ENCODE measurements at regions not wholly inside any gene's neighbourhood (a gene's known extent, or its start where the extent isn't known, plus 50 kb on each side); places are given as distances from the start of the nearest gene placed in this dataset.

- no peak overlapping the region for H3K27ac ChIP-seq
- no peak overlapping the region for H3K4me2 ChIP-seq
- H3K36me3 ChIP-seq: no peaks in the 10 kb centered on the region
- peaks cover 22 to 37% (median 32%) of the 10 kb centered on the region in 11 experiments for H3K9me3 ChIP-seq (replicated peaks in 1 of 11)
- no peak overlapping the region for H3K9ac ChIP-seq
- no peak for TF ChIP-seq Cebpa-rat (IDR thresholded peaks at IDR 0.05)
- no peaks in the 10 kb centered on the region for H4K20me1 ChIP-seq
- H3K27me3 ChIP-seq: no peaks in the 10 kb centered on the region
- no peaks in the 10 kb centered on the region for H3K4me1 ChIP-seq
- H3K4me3 ChIP-seq: no peak overlapping the region
Observed at GRCh38 chr14:38012056-38012455, 195.6 kb upstream of the SSTR1 start.

GRCh38 chr14:38016497-38016896 is 191.2 kb upstream of the SSTR1 start:
- Histone ChIP-seq H3K27ac (no peak overlapping the region), H3K4me1 (no peaks in the 10 kb centered on the region), H3K4me2 (no peak overlapping the region), H3K4me3 (no peak overlapping the region), H4K20me1 (no peaks in the 10 kb centered on the region), H3K27me3 (no peaks in the 10 kb centered on the region), H3K36me3 (no peaks in the 10 kb centered on the region), H3K9ac (no peak overlapping the region), H3K9me3 (replicated peaks in 1 of 11) (peaks cover 17 to 22% (median 20%) of the 10 kb centered on the region in 11 experiments)
- TF ChIP-seq Cebpa-rat (IDR thresholded peaks at IDR 0.05): no peak

GRCh38 chr14:38021861-38022260 is 185.8 kb upstream of the SSTR1 start:
- Histone ChIP-seq H3K4me3 (no peak overlapping the region), H3K27ac (no peak overlapping the region), H3K4me2 (no peak overlapping the region), H3K4me1 (no peaks in the 10 kb centered on the region), H3K9ac (no peak overlapping the region), H4K20me1 (no peaks in the 10 kb centered on the region), H3K27me3 (no peaks in the 10 kb centered on the region), H3K9me3 (replicated peaks in 1 of 11) (peaks cover 7 to 26% (median 12%) of the 10 kb centered on the region in 11 experiments; a peak in 15 of 22 replicates), H3K36me3 (no peaks in the 10 kb centered on the region)
- no peak for TF ChIP-seq Cebpa-rat (IDR thresholded peaks at IDR 0.05)

GRCh38 chr14:38022775-38023174 is 184.9 kb upstream of the SSTR1 start:
- H4K20me1 ChIP-seq: no peaks in the 10 kb centered on the region
- H3K27me3 ChIP-seq: no peaks in the 10 kb centered on the region
- no peak for TF ChIP-seq Cebpa-rat (IDR thresholded peaks at IDR 0.05)
- no peak overlapping the region for H3K4me3 ChIP-seq
- no peak overlapping the region for H3K27ac ChIP-seq
- H3K36me3 ChIP-seq: no peaks in the 10 kb centered on the region
- H3K9me3 ChIP-seq (replicated peaks in 1 of 11): peaks cover 7 to 26% (median 12%) of the 10 kb centered on the region in 11 experiments; a peak in 15 of 22 replicates
- no peak overlapping the region for H3K9ac ChIP-seq
- H3K4me1 ChIP-seq: no peaks in the 10 kb centered on the region
- no peak overlapping the region for H3K4me2 ChIP-seq

DNA sequence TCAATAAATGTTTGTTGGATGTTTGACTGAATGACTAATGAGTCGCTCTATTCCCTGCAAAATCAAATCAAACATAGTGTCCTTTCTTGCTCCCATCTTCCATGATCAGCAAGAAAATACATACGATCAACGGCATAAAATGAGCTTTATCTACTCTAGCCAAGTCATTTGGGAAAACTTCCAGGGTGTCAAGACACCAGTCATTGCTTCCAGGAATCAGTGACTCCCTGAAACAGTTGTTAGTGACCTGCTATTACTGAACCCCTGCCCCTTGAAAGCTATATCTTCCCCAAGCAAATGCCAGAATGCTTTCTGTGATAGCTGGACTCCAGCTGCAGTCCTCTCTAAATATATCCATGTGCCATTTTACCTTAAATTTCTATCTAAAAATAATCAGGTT is 169.5 kb upstream of the SSTR1 start:
- H3K9ac ChIP-seq: no peak overlapping the region
- no peaks in the 10 kb centered on the region for H3K9me3 ChIP-seq (replicated peaks in 1 of 11)
- no peaks in the 10 kb centered on the region for H3K4me1 ChIP-seq
- H3K4me2 ChIP-seq: no peak overlapping the region
- H3K36me3 ChIP-seq: no peaks in the 10 kb centered on the region
- no peak for TF ChIP-seq Cebpa-rat (IDR thresholded peaks at IDR 0.05)
- H3K27me3 ChIP-seq: no peaks in the 10 kb centered on the region
- no peaks in the 10 kb centered on the region for H4K20me1 ChIP-seq
- H3K4me3 ChIP-seq: no peak overlapping the region
- H3K27ac ChIP-seq: no peak overlapping the region

DNA sequence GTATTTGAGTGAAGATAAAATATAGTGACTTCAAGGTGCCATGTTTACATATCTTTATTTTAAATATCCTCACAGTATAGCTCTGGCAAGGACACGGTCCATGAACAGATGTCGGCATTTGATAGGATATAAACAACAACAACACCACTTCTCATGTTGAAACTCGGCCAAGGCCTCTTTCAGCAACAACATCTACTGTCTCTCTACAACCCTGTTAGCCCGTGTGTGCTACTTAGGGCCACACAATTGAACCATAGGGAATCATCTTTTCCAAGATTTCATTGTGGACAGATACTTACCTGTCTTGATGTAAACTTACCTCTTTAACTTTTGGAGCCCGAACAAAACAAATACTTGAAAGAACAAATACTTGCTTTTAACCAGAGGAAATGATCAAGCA is 168.7 kb upstream of the SSTR1 start:
- Histone ChIP-seq H3K4me3 (no peak overlapping the region), H3K36me3 (no peaks in the 10 kb centered on the region), H3K4me2 (no peak overlapping the region), H4K20me1 (no peaks in the 10 kb centered on the region), H3K9me3 (replicated peaks in 1 of 11) (no peaks in the 10 kb centered on the region), H3K9ac (no peak overlapping the region), H3K27me3 (no peaks in the 10 kb centered on the region), H3K27ac (no peak overlapping the region), H3K4me1 (no peaks in the 10 kb centered on the region)
- TF ChIP-seq Cebpa-rat (IDR thresholded peaks at IDR 0.05): no peak

- no peak overlapping the region for H3K27ac ChIP-seq
- no peak overlapping the region for H3K4me3 ChIP-seq
- no peaks in the 10 kb centered on the region for H3K9me3 ChIP-seq (replicated peaks in 1 of 11)
- no peak for TF ChIP-seq Cebpa-rat (IDR thresholded peaks at IDR 0.05)
- H3K9ac ChIP-seq: no peak overlapping the region
- no peak overlapping the region for H3K4me2 ChIP-seq
- no peaks in the 10 kb centered on the region for H3K36me3 ChIP-seq
- H3K4me1 ChIP-seq: no peaks in the 10 kb centered on the region
- no peaks in the 10 kb centered on the region for H3K27me3 ChIP-seq
- no peaks in the 10 kb centered on the region for H4K20me1 ChIP-seq
Observed at GRCh38 chr14:38039496-38039895, 168.2 kb upstream of the SSTR1 start.

- no peak for TF ChIP-seq Cebpa-rat (IDR thresholded peaks at IDR 0.05)
- Histone ChIP-seq H4K20me1 (no peaks in the 10 kb centered on the region), H3K36me3 (no peaks in the 10 kb centered on the region), H3K4me2 (no peak overlapping the region), H3K27me3 (no peaks in the 10 kb centered on the region), H3K9ac (no peak overlapping the region), H3K9me3 (replicated peaks in 1 of 11) (no peaks in the 10 kb centered on the region), H3K4me3 (no peak overlapping the region), H3K27ac (no peak overlapping the region), H3K4me1 (no peaks in the 10 kb centered on the region)
Observed at GRCh38 chr14:38040411-38040810, 167.3 kb upstream of the SSTR1 start.

DNA sequence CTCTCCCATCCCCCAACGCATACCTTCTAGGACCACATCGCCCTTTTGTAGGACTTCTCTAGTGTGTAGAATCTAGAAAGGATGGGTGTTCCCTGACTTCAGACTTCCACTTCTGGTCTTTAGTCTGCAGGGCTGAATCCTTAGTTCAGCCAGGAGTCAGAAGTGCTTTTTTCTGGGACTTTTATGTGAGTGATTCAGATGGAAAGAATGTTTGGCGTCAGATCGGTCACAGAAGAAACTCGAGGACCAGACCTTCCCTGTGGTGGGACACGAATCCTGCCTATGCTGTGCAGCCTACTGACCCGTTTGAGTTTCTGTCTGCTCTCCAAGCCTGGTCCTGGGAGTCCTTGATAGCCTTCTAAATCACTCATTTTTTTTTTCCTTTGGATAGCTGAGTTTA is 165.4 kb upstream of the SSTR1 start:
- Histone ChIP-seq H3K9me3 (replicated peaks in 1 of 11) (no peaks in the 10 kb centered on the region), H3K4me2 (no peak overlapping the region), H3K9ac (no peak overlapping the region), H3K27me3 (no peaks in the 10 kb centered on the region), H3K27ac (no peak overlapping the region), H4K20me1 (no peaks in the 10 kb centered on the region), H3K36me3 (no peaks in the 10 kb centered on the region), H3K4me3 (no peak overlapping the region), H3K4me1 (no peaks in the 10 kb centered on the region)
- no peak for TF ChIP-seq Cebpa-rat (IDR thresholded peaks at IDR 0.05)

- TF ChIP-seq Cebpa-rat (IDR thresholded peaks at IDR 0.05): no peak
- H3K4me1 ChIP-seq: no peaks in the 10 kb centered on the region
- no peak overlapping the region for H3K27ac ChIP-seq
- no peaks in the 10 kb centered on the region for H4K20me1 ChIP-seq
- H3K27me3 ChIP-seq: no peaks in the 10 kb centered on the region
- no peak overlapping the region for H3K4me2 ChIP-seq
- H3K36me3 ChIP-seq: no peaks in the 10 kb centered on the region
- peaks cover 0 to 4% (median 0%) of the 10 kb centered on the region in 11 experiments; a peak in 1 of 22 replicates for H3K9me3 ChIP-seq (replicated peaks in 1 of 11)
- no peak overlapping the region for H3K9ac ChIP-seq
- H3K4me3 ChIP-seq: no peak overlapping the region
Observed at GRCh38 chr14:38044710-38045109, 163.0 kb upstream of the SSTR1 start.
